Mucosa of descending colon (tissue), 3 donors: ENCODE measurements at regions not wholly inside any gene's neighbourhood (a gene's known extent, or its start where the extent isn't known, plus 50 kb on each side); places are given as distances from the start of the nearest gene placed in this dataset.

Source experiments
- ATAC-seq: fragments of 200-7000 bp; cut with Tn5 transposase; one replicate; pipeline ENCODE4 v1.9.1; 2020; ENCODE audit warnings: mild to moderate bottlenecking, moderate library complexity
- DNase-seq, 3 donors: peaks; one replicate each; pipeline ENCODE4 v3.0.0-alpha.2; 2020
- H3K36me3 ChIP-seq: fragments of 200-600 bp; one replicate; pipeline ENCODE4 v1.8.0; 2021; ENCODE audit warnings: low read depth, mild to moderate bottlenecking
- H3K4me1 ChIP-seq: fragments of 200-600 bp; one replicate; pipeline ENCODE4 v1.8.0; 2021; ENCODE audit warnings: low read depth, mild to moderate bottlenecking
- H3K4me3 ChIP-seq: fragments of 200-600 bp; one replicate; pipeline ENCODE4 v1.8.0; 2021; ENCODE audit warnings: mild to moderate bottlenecking
- H3K9me3 ChIP-seq: fragments of 200-600 bp; one replicate; pipeline ENCODE4 v1.8.0; 2021; ENCODE audit warnings: mild to moderate bottlenecking
- intact Hi-C, 2 donors: fragments of 100-400 bp; cut with DNase I in 1 of 2; cut with micrococcal nuclease in 1 of 2; formaldehyde crosslinking; loops; one replicate each; pipeline versions ENCODE4 v1.11.0 to v1.11.1; 2022; cut with DNase I, micrococcal nuclease
- TF ChIP-seq, protein P1 (sequence below): fragments of 200-600 bp; IDR thresholded peaks from one replicate; pipeline ENCODE4 v1.8.0; 2022; ENCODE audit warnings: antibody characterized with exemption, mild to moderate bottlenecking
- donor health status: DM: no; HTN: no; CAD: no; lungs with moderate emphysema.
- donor health status: DM: no; HTN: no; CAD: no.
- donor health status: DM: no; HTN: yes; CAD: no.

DNA sequence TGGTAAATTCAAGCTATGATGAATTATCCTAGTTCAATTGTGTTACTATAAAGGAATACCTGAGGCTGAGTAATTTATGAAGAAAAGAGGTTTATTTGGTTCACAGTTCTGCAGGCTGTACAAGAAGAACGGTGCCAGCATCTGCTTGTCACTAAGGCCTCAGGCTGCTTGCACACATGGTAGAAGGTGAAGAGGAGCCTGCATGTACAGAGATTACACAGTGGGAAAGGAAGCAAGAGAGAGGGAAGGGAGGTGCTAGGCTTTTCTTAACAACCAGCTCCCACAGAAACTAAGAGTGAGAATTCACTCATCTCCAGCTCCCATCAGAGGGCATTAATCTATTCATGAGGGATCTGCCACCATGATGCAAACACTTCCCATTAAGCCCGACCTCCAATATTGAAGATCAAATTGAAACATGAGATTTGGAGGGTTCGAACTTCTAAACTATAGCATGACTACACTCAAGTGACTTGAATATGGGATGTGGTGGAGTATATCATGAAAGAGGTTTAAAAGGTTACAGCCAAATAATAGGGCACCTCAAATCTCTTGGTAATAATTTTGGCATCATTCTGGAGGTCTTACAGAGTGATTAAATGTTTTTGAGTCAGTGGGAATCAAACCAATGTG lies 58.4 kb upstream of the ETAA1 start:
- no peak for ATAC-seq
- Histone ChIP-seq H3K36me3 (no peaks in the 10 kb centered on the region), H3K9me3 (no peaks in the 10 kb centered on the region), H3K4me3 (no peak overlapping the region), H3K4me1 (no peaks in the 10 kb centered on the region)
- intact Hi-C loops, result no loop called here
- TF ChIP-seq, protein P1, sequence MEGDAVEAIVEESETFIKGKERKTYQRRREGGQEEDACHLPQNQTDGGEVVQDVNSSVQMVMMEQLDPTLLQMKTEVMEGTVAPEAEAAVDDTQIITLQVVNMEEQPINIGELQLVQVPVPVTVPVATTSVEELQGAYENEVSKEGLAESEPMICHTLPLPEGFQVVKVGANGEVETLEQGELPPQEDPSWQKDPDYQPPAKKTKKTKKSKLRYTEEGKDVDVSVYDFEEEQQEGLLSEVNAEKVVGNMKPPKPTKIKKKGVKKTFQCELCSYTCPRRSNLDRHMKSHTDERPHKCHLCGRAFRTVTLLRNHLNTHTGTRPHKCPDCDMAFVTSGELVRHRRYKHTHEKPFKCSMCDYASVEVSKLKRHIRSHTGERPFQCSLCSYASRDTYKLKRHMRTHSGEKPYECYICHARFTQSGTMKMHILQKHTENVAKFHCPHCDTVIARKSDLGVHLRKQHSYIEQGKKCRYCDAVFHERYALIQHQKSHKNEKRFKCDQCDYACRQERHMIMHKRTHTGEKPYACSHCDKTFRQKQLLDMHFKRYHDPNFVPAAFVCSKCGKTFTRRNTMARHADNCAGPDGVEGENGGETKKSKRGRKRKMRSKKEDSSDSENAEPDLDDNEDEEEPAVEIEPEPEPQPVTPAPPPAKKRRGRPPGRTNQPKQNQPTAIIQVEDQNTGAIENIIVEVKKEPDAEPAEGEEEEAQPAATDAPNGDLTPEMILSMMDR, result no peak
- DNase-seq, result no peak

DNA sequence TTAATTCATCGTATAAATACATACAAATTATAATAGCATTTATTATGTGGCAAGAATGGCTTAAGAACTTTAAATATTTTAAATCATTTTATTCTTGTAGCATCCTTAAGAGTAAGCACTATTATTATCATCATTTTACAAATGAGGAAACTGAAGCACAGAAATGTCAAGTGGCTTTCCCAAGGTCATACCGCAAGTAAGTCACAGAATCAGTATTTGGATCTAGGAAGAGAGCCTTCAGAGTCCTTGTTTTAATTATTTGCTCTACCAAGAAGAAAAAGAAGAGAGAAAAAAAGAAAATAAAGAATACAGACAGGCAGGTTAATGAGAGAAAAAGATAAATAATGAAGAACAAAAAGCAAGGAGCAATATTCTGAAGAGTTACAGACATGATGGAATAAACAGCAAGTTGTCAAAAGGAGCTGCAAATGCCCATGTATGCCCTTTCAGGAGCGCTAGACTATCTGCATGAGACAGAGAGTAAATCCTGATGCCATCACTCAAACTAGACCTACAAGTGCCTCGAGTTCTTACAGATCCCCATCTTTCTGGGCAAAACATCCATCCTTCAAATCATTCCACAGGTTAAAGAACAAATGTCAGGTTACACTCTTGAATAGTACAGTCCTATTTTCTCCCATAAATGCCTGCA lies 57.8 kb upstream of the ETAA1 start:
- Histone ChIP-seq H3K4me1 (no peaks in the 10 kb centered on the region), H3K4me3 (no peak overlapping the region), H3K36me3 (no peaks in the 10 kb centered on the region), H3K9me3 (no peaks in the 10 kb centered on the region)
- DNase-seq (no peak), ATAC-seq (no peak)
- TF ChIP-seq, protein P1, result no peak
- intact Hi-C loops, result no loop called here

DNA sequence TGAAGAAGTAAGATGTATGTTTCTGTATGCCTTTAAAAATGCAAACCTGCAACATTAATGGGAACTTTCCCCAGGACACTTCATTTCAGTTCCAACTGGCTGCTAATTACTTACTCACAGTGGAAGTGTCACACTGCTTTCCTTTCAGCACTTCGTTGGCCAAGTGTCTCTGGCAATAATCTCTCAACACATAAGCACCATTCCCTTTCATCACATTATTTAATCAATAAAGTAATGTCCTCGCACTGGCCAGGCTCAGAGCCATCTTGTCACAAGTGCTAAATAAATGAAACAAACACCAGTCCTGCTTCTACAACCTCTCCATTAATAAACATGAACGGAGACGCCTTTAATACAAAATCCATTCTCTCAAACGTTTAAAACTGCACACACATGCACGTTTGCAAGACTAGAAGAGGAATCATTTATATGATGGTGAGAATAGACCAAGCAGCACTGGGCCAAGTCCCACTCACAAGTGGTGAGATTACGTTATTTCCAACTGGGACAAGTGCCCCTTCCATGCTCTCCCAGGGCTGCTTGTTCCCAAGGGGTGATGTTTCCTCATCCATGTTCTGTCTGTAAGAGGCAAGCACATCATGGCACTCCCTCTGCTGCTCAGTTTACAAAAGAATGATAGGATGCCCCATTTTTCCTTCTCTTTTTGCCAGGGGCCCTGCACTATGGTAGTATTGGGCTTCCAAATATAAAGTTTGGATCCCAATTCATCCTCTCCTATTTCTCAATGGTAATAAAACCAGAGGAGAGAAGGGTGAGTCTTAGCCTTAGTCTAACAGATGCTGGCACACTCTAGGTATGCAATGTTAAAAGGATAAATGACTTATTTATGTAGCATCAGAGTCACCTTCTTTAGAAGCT lies 56.8 kb upstream of the ETAA1 start:
- TF ChIP-seq, protein P1, result no peak
- DNase-seq, result no peak

DNA sequence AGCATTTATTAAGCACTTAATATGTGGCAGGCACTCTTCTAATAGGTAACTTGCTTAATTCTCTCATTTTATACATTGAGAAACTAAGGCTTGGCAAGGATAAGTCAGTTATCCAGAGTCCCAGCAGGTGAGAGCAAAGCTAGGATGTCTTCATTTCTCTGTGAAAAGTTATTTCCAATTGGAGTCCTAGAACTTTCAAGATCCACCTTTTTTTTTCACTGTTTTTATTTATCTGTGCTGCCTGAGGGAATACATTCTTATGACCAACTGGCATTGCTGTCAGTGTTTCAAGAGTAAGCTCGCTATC lies 56.2 kb upstream of the ETAA1 start:
- H3K4me1 ChIP-seq, result no peaks in the 10 kb centered on the region
- no peak for DNase-seq
- no peaks in the 10 kb centered on the region for H3K36me3 ChIP-seq
- H3K4me3 ChIP-seq, result no peak overlapping the region
- TF ChIP-seq, protein P1, result no peak
- ATAC-seq, result no peak
- intact Hi-C loops, result no loop called here
- no peaks in the 10 kb centered on the region for H3K9me3 ChIP-seq

More for the DNA sequence above, 56.8 kb upstream of the ETAA1 start:
- intact Hi-C loops, result no loop called here
- Histone ChIP-seq H3K4me3 (no peak overlapping the region), H3K9me3 (no peaks in the 10 kb centered on the region), H3K4me1 (no peaks in the 10 kb centered on the region), H3K36me3 (no peaks in the 10 kb centered on the region)
- no peak for ATAC-seq

DNA sequence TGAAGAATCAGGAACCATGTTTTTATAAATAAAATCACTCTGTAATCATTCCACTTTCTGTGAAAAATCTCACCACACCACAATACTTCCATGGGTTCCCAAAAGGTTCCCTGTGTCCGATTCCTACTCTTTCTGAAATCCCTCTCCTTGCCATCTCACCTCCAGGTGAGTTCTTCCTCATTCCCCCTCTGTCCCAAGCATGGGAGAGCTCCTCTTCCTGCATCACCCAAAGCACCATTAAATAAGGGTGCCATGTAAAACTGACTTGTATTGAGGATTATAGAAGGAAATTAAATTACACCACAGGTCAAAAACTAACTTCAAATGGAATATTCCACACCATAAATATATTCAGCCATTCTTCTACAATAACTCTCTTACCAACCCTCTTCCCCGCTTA lies 55.8 kb upstream of the ETAA1 start:
- DNase-seq (no peak), ATAC-seq (no peak)
- Histone ChIP-seq H3K9me3 (no peaks in the 10 kb centered on the region), H3K4me1 (no peaks in the 10 kb centered on the region), H3K4me3 (no peak overlapping the region), H3K36me3 (no peaks in the 10 kb centered on the region)
- intact Hi-C loops, result no loop called here
- TF ChIP-seq, protein P1, result no peak
